HG03139 (cell line): ENCODE measurements at regions not wholly inside any gene's neighbourhood (a gene's known extent, or its start where the extent isn't known, plus 50 kb on each side); places are given as distances from the start of the nearest gene placed in this dataset.

Experiments
- ATAC-seq: cut with Tn5 transposase; IDR thresholded peaks from one replicate; pipeline ENCODE4 v1.9.1; 2021; ENCODE audit not compliant: unreplicated experiment

GRCh38 chr4:24121395-24122175 lies 231.7 kb upstream of the PPARGC1A start:
- no peak for ATAC-seq

DNA sequence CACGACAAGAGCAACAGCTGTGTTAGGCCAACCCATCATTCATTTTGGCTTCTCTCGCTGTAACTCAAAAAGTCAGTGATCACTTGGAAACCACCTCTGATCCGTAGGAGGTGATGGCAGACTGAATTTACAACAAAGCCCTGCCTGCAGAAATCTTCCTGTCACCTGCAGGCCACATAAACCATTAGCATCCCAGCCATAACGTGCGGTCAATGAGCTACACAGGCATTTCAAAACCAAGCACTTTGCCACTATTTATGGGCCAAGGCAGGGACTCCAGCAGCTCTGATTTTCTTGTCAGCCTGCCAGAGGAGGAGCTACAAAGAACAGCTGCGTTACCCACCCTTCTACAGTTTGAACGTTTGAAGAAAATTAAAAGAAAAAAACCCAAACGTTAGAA lies 228.1 kb upstream of the PPARGC1A start:
- ATAC-seq: no peak

DNA sequence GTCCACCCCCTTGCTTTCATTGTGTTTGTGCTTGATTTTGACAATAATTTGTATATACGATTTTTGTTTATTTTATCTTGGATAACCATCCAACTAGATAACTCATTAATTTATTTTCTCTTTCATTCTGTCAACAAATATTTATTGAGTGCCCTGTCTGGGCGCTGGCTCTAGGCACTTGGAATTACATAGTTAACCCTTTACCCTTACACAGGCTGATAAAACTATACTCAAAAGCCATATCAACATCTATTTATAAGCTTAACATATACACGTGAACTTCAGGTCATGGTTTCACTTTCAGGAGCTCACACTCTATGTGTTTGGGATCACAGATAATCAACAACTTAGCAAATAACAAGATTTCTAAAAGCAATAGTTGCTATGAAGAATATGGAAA lies 226.3 kb upstream of the PPARGC1A start:
- ATAC-seq: no peak

DNA sequence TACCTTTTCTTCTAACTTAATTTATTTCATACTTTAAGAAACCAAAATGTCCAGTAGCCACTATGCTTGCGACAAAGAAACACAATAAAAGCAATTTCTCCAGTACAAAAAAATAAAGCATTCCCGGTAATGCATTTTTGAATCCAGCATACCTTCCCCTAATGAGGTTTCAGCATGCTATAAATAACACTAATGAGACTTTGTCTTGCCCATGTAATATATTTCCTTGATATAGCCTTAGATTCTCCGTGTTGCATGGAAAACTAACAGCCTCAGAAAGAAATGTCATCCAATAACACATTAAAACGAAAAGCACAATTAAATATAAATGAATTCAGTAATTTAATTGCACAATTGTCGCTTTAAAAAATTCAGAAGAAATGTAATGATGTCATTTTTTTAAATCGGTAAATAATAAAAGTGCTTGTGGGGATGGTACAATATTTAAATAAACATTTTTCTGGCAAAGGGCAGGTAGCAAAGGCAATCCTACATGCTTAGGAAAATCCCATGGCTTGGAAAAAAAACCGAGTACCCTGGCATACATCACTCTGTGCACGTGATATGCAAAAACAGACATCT lies 225.2 kb upstream of the PPARGC1A start:
- no peak for ATAC-seq

- ATAC-seq: no peak
These were observed 224.6 kb upstream of the PPARGC1A start for GRCh38 chr4:24114444-24114843.

DNA sequence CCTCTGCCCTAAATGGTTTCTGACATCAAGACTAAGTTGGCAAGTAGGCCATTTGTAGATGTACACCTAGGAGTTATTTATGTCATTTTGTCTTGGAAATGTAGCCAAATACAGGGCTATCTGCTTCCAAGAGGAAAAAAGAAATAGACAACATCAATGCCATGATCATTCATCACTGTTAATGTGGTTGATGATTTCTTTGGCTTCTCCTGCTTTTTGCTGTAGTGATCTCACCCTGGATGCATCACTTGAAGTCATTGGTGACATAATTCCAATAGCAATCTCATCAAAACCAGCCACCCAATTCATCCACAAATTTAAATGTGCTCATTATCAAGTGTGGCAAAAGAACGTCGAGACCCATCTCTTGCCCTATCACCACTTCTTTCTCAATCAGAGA lies 222.6 kb upstream of the PPARGC1A start:
- no peak for ATAC-seq

DNA sequence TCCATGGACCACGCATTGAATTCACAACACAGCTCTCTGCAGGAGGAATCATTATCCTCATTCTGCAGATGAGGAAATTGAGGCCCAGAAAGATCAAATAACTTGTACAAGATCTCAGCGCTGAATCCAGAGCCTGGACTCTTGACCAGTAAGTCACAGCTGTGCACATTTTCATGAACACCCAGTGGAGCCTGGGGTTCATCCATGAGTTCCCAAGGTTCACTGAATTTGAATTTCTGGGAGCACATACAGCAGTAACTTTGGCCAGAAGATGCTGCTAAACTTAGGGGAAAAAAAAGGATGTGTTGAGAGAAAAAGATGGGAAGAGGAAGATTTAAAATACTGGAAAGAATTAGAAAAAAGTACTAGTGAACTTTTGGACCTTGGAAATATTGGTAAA lies 218.7 kb upstream of the PPARGC1A start:
- no peak for ATAC-seq

- ATAC-seq: no peak
These were observed 215.6 kb upstream of the PPARGC1A start for GRCh38 chr4:24105327-24106038.

DNA sequence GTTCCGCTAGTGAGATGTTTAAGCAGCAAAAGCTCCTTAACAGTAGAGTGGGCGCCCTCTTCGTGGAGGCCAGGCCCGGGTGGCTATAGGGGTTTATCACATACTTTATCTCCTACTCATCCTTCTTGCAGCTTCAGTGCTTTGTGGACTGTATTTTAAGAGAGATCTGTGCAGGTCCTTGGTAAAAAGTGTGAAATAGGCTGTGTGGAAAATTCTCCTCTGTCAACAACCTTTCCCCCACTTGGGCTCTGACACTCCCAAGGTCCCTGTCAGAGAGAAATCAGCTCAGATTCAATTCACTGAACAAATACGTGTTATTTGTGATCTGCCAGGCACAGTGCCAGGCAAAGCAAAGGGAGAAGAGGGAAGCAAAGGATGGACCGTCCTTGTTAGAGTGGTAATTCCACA lies 214.3 kb upstream of the PPARGC1A start:
- no peak for ATAC-seq

- ATAC-seq: no peak
These were observed 213.7 kb upstream of the PPARGC1A start for GRCh38 chr4:24103434-24104157.

DNA sequence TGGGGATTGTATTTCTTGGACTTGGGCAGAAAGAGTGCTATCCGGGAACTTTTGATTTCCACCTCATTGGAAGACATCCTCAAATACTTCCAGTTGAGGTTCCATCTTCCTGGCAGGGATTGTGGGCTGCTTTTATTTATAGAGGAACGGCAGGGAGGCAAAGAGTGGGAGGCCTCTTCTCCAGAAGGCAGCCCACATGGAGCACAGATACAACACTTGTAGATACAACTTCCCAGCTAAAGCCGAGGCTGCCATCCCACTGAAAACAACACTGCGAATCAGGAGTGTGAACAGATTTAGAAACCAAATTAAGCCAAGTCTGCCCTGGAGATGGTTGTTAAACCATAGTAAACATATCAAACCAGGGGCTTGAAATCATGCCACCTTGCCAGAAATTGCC lies 212.8 kb upstream of the PPARGC1A start:
- no peak for ATAC-seq

DNA sequence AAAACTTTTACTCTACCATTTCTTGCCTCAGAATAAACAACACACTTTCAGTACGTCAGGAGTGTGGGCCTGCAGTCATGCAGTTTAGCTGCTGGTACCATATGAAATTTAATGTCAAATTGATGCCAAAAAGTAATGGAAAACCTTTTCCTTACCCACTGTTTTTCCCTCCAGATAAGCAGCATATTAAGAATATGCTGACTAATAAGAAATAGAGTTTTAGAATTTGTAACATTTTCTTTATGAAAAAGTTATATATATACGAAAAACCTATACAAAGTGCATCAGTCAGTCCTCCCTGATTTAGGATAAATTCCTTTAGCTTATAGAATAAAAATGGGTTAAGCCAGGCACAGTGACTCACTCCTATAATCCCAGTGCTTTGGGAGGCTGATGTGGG lies 206.8 kb upstream of the PPARGC1A start:
- ATAC-seq: no peak

DNA sequence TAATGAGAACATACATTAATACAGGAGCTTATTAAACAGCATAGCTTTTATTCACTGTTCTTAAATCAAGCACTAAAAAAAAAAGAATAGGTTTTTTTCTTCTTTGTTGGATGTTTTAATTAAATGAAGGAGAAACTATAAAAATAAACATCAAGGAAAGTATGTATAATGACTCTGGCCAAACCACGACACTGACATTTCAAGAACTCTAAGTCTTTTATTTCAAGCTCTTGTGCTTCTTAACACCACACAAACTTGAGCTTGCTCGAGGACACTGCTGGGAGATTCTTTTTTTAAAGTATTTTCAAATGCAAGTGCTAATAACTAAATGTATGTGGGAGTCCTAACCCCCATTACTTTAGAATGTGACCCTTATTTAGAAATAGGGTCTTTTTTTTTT lies 204.9 kb upstream of the PPARGC1A start:
- no peak for ATAC-seq

- ATAC-seq: no peak
These were observed 203.6 kb upstream of the PPARGC1A start for GRCh38 chr4:24093446-24093845.

DNA sequence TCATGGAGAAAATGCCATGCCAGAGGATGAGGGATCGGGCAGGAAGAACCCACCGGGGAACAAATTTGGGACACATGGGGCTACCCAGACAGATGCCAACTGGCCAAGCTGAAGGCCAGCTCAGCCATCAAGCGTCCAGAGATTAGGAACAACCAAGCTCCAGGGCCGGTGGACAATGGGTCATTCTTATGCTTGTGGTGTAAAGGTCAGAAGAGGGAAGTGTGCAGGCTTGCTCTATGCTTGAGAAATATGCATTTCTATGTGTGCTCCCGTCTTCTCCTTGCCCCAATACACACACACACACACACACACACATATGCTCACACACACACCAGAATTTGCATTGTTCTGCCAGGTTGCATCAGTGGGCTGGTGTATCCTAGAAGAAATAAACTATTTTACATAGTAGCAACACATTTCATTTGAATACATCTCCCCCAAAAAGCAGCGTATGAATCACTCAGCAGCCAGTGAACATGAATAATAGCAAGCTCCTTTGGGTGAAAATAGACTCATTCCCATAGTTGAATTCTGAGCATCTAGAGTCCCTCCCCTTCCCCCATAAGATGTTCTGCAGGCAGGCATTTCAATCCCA lies 201.9 kb upstream of the PPARGC1A start:
- no peak for ATAC-seq

DNA sequence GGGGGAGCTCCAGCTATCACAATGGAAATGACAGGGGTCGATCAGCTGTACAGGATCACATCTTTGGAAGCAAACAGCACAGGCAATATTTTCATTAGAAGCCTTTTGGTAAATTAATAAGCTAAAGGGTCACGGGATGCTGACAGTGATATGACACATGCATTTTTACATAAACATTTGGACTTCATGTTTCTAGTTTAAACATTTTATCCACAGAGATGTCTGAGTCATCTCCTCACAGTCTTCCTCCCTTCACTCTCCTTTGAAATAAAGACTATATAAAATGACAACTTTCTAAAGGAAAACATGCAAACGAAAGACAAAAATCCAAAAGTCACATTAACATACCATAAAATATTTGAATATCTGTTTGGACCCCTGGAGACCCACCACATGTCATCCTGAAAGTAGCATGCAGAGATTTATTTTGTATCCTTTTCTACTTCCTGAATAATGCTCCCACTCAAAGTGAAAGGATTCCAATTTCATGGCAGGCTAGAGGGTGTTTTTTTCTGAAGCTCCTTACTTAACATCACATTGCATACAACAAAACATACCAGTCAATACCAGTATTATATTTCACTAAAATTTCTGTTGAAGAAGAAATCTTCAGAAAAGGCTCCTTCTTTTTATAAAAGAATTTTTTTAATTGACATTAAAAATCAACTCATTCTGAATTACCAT lies 200.1 kb upstream of the PPARGC1A start:
- no peak for ATAC-seq

- ATAC-seq: no peak
These were observed 191.0 kb upstream of the PPARGC1A start for GRCh38 chr4:24080871-24081270.

GRCh38 chr4:24078347-24078962 lies 188.6 kb upstream of the PPARGC1A start:
- ATAC-seq: no peak

DNA sequence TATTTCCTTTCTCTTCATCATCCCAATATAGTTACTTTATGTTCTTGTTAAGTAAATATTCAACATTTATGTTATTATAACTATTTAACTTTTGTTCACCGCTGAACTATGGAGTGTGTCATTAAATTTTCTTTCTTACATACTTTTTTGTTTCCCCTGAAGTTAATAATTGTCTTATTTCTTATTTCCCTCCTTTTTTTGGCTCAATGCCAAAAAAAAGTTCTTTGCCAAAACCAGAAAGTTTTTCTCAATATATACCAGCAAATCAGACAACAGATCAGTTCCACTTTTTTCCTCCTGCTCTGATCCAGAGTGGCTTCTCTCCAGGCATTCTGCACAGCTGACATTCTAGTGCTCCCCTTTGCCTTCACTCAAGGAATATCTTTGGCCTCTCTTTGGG lies 187.0 kb upstream of the PPARGC1A start:
- no peak for ATAC-seq

DNA sequence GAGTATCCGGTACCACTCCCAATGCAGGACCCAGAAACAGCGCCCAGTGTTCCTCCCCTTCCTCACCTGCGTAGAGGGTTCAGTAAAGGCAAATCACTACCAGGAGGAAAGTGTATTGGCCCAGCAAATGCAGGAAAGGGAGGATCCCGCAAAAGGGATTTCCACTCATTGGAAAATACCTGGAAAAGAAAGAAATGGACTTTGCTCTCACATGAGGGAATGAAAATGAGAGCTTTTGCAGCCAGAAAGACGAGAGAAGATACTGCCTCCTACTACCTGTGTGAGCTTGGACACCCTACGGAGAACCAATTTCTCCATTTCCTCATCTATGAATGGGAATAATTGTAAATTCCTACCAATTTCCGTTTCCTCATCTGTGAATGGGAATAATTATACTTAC lies 184.1 kb upstream of the PPARGC1A start:
- ATAC-seq: no peak
